Fibroblast of lung (primary cell): ENCODE measurements at regions not wholly inside any gene's neighbourhood (a gene's known extent, or its start where the extent isn't known, plus 50 kb on each side); places are given as distances from the start of the nearest gene placed in this dataset.

ENCODE experiments used
- EZH2 ChIP-seq: IDR thresholded peaks from 2 replicates; pipeline ENCODE4 v1.5.1; 2012; ENCODE audit warnings: low read length, control low read depth, mild to moderate bottlenecking; ENCODE audit errors: missing control alignments
- TF ChIP-seq, protein P1 (sequence below), 2 donors: IDR thresholded peaks in 1 of 2; conservative IDR thresholded peaks in 1 of 2; 1 replicate in 1 of 2; 2 replicates in 1 of 2; pipeline ENCODE4 v1.5.1; 2011 to 2012; ENCODE audit warnings: low read length in 2 of 2, control low read depth in 1 of 2, inconsistent platforms in 1 of 2, low read depth in 1 of 2, mild to moderate bottlenecking in 1 of 2

DNA sequence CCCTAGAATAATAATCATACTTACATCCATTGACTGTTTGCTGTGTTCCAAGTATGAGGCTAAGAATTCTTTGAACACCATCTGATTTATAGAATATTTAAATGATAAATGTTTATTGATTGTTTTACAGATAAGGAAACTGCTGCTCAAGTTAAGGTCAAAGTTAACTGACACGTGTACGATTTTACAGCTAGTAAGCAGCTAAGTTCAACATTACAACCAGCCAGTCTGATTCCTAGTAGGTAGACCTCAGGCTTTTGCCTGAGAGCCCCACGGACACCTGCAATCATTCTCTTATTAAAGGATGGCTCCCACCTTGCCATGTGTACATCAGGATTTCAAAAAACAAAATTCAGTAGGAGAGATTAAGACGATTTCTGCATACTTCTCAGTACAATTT, 141.9 kb downstream of the SPRY2 start:
- TF ChIP-seq, protein P1, sequence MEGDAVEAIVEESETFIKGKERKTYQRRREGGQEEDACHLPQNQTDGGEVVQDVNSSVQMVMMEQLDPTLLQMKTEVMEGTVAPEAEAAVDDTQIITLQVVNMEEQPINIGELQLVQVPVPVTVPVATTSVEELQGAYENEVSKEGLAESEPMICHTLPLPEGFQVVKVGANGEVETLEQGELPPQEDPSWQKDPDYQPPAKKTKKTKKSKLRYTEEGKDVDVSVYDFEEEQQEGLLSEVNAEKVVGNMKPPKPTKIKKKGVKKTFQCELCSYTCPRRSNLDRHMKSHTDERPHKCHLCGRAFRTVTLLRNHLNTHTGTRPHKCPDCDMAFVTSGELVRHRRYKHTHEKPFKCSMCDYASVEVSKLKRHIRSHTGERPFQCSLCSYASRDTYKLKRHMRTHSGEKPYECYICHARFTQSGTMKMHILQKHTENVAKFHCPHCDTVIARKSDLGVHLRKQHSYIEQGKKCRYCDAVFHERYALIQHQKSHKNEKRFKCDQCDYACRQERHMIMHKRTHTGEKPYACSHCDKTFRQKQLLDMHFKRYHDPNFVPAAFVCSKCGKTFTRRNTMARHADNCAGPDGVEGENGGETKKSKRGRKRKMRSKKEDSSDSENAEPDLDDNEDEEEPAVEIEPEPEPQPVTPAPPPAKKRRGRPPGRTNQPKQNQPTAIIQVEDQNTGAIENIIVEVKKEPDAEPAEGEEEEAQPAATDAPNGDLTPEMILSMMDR (conservative IDR thresholded peaks at IDR 0.05 in 1 of 2, IDR thresholded peaks at IDR 0.05 in 1 of 2; ENCODE audit: low read depth in 1 of 2, low read length in 2 of 2): no peak
- no peak for TF ChIP-seq EZH2
